Upper lobe of left lung (tissue), 6 donors: ENCODE measurements at regions not wholly inside any gene's neighbourhood (a gene's known extent, or its start where the extent isn't known, plus 50 kb on each side); places are given as distances from the start of the nearest gene placed in this dataset.

Experiments
- ATAC-seq, 2 donors: fragments of 200-7000 bp; cut with Tn5 transposase; one replicate each; pipeline ENCODE4 v1.9.1; 2022; ENCODE audit warnings: mild to moderate bottlenecking in 2 of 2, moderate library complexity in 2 of 2; ENCODE audit not compliant: low FRiP score in 2 of 2
- DNase-seq, 2 donors: peaks; one replicate each; pipeline ENCODE4 v3.0.0-alpha.2; 2019 to 2020
- H3K27ac ChIP-seq, 4 donors: fragments of 200-600 bp; sonication (generic); one replicate each; pipeline ENCODE4 v1.5.1; 2016 to 2019
- H3K27me3 ChIP-seq, 4 donors: fragments of 200-600 bp; sonication (generic); one replicate each; pipeline ENCODE4 v1.5.1; 2017 to 2019
- H3K36me3 ChIP-seq, 4 donors: fragments of 200-600 bp; sonication (generic); one replicate each; pipeline ENCODE4 v1.5.1; 2016 to 2019
- H3K4me1 ChIP-seq, 4 donors: fragments of 200-600 bp; sonication (generic); one replicate each; pipeline ENCODE4 v1.5.1; 2018 to 2019
- H3K4me3 ChIP-seq, 4 donors: fragments of 200-600 bp; sonication (generic); one replicate each; pipeline ENCODE4 v1.5.1; 2017 to 2019; ENCODE audit warnings: mild to moderate bottlenecking in 2 of 4, moderate library complexity in 1 of 4
- H3K9me3 ChIP-seq, 4 donors: fragments of 200-600 bp; sonication (generic); one replicate each; pipeline ENCODE4 v1.5.1; 2018 to 2019
- EP300 ChIP-seq, 4 donors: sonication (generic); formaldehyde crosslinking; IDR thresholded peaks; one replicate each; pipeline ENCODE4 v1.5.1; 2017; ENCODE audit warnings: antibody characterized with exemption in 4 of 4, control low read depth in 2 of 4
- POLR2A ChIP-seq, 4 donors: fragments of 450-650 bp; IDR thresholded peaks; one replicate each; pipeline ENCODE4 v1.5.1; 2016 to 2017; ENCODE audit warnings: antibody characterized with exemption in 4 of 4, mild to moderate bottlenecking in 2 of 4
- POLR2AphosphoS5 ChIP-seq, 2 donors: sonication (generic); formaldehyde crosslinking; IDR thresholded peaks; one replicate each; pipeline ENCODE4 v1.5.1; 2017; ENCODE audit warnings: antibody characterized with exemption in 2 of 2
- WGBS, 2 donors: methylation state at CpG; one replicate each; pipeline ENCODE4 v1.1.5; 2017 to 2018; 5-methylcytosine and 5-hydroxymethylcytosine counted together
- TF ChIP-seq, protein P1 (sequence below), 6 experiments: fragments of 450-650 bp in 4 of 6; fragments of 200-600 bp in 2 of 6; sonication (generic) in 2 of 6; IDR thresholded peaks; one replicate each; pipeline ENCODE4 v1.5.1; 2016 to 2019; ENCODE audit warnings: antibody characterized with exemption in 6 of 6
- donor health status: DM: no; HTN: no; CAD: no; lungs with moderate emphysema.
- donor health status: DM: no; HTN: yes; CAD: no; lungs with severe emphysema.

DNA sequence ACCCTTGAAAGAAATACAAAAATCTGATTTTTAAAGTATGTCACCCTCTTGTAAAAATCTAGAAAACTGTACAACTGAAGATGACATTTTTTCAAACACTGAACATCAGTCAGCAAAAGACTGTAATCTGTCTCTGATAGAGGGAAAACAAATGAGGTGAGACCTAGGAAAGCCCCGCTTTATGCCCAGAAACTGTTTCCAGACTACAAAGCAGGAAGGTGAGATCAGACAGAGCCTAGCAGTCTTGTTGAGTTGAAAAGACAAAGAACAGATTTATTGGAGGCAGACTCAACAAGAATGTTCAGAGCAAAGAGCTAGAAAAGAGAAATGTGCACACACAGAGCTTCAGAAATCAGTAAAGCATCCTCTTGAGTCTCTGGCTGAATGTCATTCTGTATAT is 873.6 kb downstream of the LRFN5 start:
- H3K4me3 ChIP-seq, result no peak overlapping the region
- no peaks in the 10 kb centered on the region for H3K36me3 ChIP-seq
- DNase-seq (no peak), ATAC-seq (no peak)
- TF ChIP-seq, protein P1, sequence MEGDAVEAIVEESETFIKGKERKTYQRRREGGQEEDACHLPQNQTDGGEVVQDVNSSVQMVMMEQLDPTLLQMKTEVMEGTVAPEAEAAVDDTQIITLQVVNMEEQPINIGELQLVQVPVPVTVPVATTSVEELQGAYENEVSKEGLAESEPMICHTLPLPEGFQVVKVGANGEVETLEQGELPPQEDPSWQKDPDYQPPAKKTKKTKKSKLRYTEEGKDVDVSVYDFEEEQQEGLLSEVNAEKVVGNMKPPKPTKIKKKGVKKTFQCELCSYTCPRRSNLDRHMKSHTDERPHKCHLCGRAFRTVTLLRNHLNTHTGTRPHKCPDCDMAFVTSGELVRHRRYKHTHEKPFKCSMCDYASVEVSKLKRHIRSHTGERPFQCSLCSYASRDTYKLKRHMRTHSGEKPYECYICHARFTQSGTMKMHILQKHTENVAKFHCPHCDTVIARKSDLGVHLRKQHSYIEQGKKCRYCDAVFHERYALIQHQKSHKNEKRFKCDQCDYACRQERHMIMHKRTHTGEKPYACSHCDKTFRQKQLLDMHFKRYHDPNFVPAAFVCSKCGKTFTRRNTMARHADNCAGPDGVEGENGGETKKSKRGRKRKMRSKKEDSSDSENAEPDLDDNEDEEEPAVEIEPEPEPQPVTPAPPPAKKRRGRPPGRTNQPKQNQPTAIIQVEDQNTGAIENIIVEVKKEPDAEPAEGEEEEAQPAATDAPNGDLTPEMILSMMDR (IDR thresholded peaks at IDR 0.05), result no peak
- no peak for TF ChIP-seq EP300 (IDR thresholded peaks at IDR 0.05)
- no peak for TF ChIP-seq POLR2A (IDR thresholded peaks at IDR 0.05)
- TF ChIP-seq POLR2AphosphoS5 (IDR thresholded peaks at IDR 0.05), result no peak
- H3K4me1 ChIP-seq, result no peaks in the 10 kb centered on the region
- no peaks in the 10 kb centered on the region for H3K27me3 ChIP-seq
- H3K27ac ChIP-seq, result no peak overlapping the region
- 46 to 58% methylated on average over 1 of the region's 1 CpG for WGBS, 2 donors
- H3K9me3 ChIP-seq, result no peaks in the 10 kb centered on the region

DNA sequence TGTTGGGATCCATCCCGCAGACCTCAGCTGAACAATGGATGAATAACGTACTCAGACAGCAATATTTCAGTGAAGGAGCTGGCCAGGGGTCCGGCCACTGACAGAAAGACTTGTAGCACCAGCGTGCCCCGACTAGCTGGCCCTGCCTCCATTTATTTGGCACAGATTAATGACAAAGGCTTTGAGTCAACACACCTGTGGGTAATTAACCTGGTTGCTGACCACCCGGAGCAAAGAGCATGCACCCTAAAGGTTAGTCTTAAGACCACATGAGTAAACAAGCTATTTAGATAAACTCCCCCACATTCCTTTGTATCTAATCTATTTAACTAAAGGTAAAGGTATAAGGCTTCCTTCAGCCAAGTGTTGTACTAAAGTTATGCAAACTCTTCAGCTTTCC is 868.6 kb downstream of the LRFN5 start:
- Histone ChIP-seq H3K27me3 (no peaks in the 10 kb centered on the region), H3K36me3 (no peaks in the 10 kb centered on the region), H3K4me3 (no peak overlapping the region), H3K9me3 (no peaks in the 10 kb centered on the region), H3K27ac (no peak overlapping the region), H3K4me1 (no peaks in the 10 kb centered on the region)
- 47 to 55% methylated on average over 6 of the region's 6 CpGs for WGBS, 2 donors
- no peak for TF ChIP-seq POLR2AphosphoS5 (IDR thresholded peaks at IDR 0.05)
- no peak for TF ChIP-seq POLR2A (IDR thresholded peaks at IDR 0.05)
- TF ChIP-seq EP300 (IDR thresholded peaks at IDR 0.05), result no peak
- TF ChIP-seq, protein P1 (IDR thresholded peaks at IDR 0.05), result no peak
- ATAC-seq (no peak), DNase-seq (no peak)

DNA sequence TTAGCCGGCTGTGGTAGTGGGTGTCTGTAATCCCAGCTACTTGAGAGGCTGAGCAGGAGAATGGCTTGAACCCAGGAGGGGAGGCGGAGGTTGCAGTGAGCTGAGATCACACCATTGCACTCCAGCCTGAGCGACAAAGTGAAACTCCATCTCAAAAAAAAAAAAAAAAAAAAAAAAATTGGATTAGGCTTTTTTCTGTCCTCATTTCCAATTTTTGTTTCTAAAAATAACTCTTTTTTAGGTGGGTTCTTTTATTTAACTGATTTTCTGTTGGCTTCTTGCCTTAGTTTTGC is 863.7 kb downstream of the LRFN5 start:
- Histone ChIP-seq H3K27me3 (no peaks in the 10 kb centered on the region), H3K4me1 (no peaks in the 10 kb centered on the region), H3K4me3 (no peak overlapping the region), H3K27ac (no peak overlapping the region), H3K36me3 (no peaks in the 10 kb centered on the region), H3K9me3 (no peaks in the 10 kb centered on the region)
- no peak for TF ChIP-seq EP300 (IDR thresholded peaks at IDR 0.05)
- TF ChIP-seq POLR2AphosphoS5 (IDR thresholded peaks at IDR 0.05), result no peak
- TF ChIP-seq, protein P1 (IDR thresholded peaks at IDR 0.05), result no peak
- no peak for TF ChIP-seq POLR2A (IDR thresholded peaks at IDR 0.05)
- WGBS, 2 donors, result 92 to 98% methylated on average over 3 of the region's 3 CpGs
- ATAC-seq (no peak), DNase-seq (no peak)

DNA sequence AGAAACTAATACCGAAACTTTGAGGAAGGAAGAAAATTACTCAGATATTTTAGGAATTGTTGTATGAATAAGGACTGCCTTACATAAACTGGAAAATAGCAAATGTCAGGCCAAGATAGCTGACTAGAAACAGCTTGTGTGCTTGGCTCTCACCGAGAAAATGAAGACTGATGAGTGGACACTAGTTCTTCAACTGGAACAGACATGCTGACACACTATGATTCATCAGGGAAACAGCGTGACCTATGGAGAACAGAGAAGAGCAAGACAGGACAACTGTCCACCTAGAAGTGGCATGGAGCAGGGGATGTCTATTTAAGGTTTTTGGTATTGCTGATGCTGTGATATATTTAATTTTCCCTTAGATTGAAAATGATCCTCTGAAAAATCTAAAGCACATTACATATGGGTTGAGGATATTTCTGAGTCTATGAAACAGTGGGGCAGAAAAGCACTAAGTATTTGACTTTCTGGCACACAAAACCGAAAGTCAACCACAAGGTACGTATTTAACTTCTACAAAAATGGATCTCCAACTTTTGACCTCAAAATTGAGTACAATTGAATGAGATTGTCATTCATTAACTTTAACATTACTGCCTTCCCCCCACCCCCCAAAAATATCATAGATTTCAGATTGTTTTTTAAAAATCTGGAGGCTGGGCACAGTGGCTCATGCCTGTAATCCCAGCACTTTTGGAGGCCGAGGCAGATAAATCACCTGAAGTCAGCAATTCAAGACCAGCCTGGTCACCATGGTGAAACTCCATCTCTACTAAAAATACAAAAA is 863.2 kb downstream of the LRFN5 start:
- ATAC-seq (no peak), DNase-seq (no peak)
- no peak for TF ChIP-seq POLR2A (IDR thresholded peaks at IDR 0.05)
- Histone ChIP-seq H3K36me3 (no peaks in the 10 kb centered on the region), H3K4me3 (no peak overlapping the region), H3K27ac (no peak overlapping the region), H3K9me3 (no peaks in the 10 kb centered on the region), H3K27me3 (no peaks in the 10 kb centered on the region), H3K4me1 (no peaks in the 10 kb centered on the region)
- WGBS, 2 donors, result 78 to 84% methylated on average over 6 of the region's 6 CpGs

DNA sequence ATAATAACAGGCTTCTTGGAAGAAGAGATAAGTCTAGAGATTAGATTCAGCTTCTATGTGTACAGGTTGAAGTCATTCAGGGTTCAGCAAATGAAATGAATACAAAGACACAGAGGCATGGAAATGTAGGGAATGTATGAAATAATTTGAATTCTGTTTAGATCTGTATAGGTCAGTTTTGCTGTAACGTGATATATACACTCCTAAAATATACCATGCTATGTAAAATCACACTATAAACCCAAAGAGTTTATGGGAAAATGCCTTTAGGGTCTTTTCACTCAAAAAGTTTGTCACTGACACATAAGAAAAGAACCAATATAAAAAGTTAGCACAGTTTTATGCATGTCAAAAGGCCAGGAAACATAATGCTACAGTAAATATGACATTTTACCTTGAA is 854.0 kb downstream of the LRFN5 start:
- 59 to 72% methylated on average over 1 of the region's 1 CpG for WGBS, 2 donors
- no peaks in the 10 kb centered on the region for H3K9me3 ChIP-seq
- no peak overlapping the region for H3K27ac ChIP-seq
- H3K4me1 ChIP-seq, result no peaks in the 10 kb centered on the region
- ATAC-seq, result no peak
- H3K27me3 ChIP-seq, result no peaks in the 10 kb centered on the region
- no peak for DNase-seq
- H3K4me3 ChIP-seq, result no peak overlapping the region
- no peak for TF ChIP-seq EP300 (IDR thresholded peaks at IDR 0.05)
- TF ChIP-seq POLR2AphosphoS5 (IDR thresholded peaks at IDR 0.05), result no peak
- no peak for TF ChIP-seq POLR2A (IDR thresholded peaks at IDR 0.05)
- TF ChIP-seq, protein P1 (IDR thresholded peaks at IDR 0.05), result no peak
- H3K36me3 ChIP-seq, result no peaks in the 10 kb centered on the region
